ENCODE measurements at regions not wholly inside any gene's neighbourhood (a gene's known extent, or its start where the extent isn't known, plus 50 kb on each side); places are given as distances from the start of the nearest gene placed in this dataset.

GRCh38 chr15:93860701-93861100 is 370.7 kb upstream of the MCTP2 start:
- TF ChIP-seq POLR2A (IDR thresholded peaks at IDR 0.05) (no peak), CTCF (IDR thresholded peaks at IDR 0.05 in 4 of 5, conservative IDR thresholded peaks at IDR 0.05 in 1 of 5) (no peak)

Measured in gastrocnemius medialis (tissue), 4 donors.